Mesothelial cell of epicardium (in vitro differentiated cells): ENCODE measurements at regions not wholly inside any gene's neighbourhood (a gene's known extent, or its start where the extent isn't known, plus 50 kb on each side); places are given as distances from the start of the nearest gene placed in this dataset.

Experiments used
- DNase-seq, 2 experiments: peaks; one replicate each; pipeline ENCODE4 v3.0.0; 2021; ENCODE audit warnings: low spot score in 2 of 2; ENCODE audit not compliant: unreplicated experiment in 2 of 2
- H3K27ac Mint-ChIP-seq: 2 replicates; pipeline ENCODE4 v1.8.0; 2021; ENCODE audit warnings: mixed read lengths
- H3K27me3 Mint-ChIP-seq: 2 replicates; pipeline ENCODE4 v1.8.0; 2021; ENCODE audit warnings: low read depth, mixed read lengths
- H3K36me3 Mint-ChIP-seq: 2 replicates; pipeline ENCODE4 v1.8.0; 2021; ENCODE audit warnings: mixed read lengths
- H3K4me1 Mint-ChIP-seq: 2 replicates; pipeline ENCODE4 v1.8.0; 2021; ENCODE audit warnings: mixed read lengths
- H3K4me3 Mint-ChIP-seq: 2 replicates; pipeline ENCODE4 v1.8.0; 2021; ENCODE audit warnings: mild to moderate bottlenecking, moderate library complexity, mixed read lengths
- H3K9me3 Mint-ChIP-seq: 2 replicates; pipeline ENCODE4 v1.8.0; 2021; ENCODE audit warnings: mixed read lengths
- TF ChIP-seq, protein P1 (sequence below): fragments of 200-600 bp; sonication (generic); IDR thresholded peaks from one replicate; pipeline ENCODE4 v1.5.0; 2021; ENCODE audit warnings: antibody characterized with exemption; ENCODE audit not compliant: unreplicated experiment

DNA sequence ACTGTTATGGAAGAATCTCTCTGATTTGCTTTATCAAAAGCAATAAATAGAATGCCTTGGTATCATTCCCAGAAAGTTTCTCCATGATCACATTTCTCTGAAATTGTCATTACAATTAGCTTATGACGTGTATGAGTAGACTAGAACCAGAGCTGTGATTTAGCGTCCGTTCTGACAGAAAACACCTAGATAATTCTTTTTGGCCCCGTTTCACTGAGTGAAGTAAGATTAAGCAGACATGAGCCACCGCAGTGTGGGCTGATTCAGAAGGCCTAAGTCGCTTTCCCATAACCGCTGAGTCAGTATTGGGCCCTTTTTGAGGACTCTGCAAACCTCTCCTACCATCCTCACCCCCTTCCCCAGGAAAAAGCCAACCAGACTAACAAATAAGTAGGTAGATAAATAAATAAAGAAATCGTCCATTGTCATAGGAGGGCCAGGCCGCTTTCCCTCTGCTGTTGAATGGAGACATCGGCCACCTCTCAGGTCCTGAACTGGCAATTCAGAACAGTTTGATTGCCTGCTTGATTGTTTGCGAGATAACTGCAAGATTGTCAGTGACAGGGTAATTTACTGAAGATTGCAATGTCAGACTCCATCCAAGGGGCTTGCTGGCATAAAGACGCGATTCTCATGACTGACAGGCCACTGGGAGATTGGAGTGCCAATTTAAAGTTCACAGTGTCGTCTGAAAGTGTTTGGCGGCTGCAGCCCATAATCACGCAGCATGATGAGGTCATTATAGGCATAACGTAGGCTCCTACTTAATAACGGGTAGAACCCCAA lies 105.0 kb upstream of the WWC1 start:
- Mint-ChIP-seq H3K9me3 (no peaks in the 10 kb centered on the region), H3K4me1 (peaks cover 10% of the 10 kb centered on the region), H3K36me3 (no peaks in the 10 kb centered on the region), H3K4me3 (no peak overlapping the region), H3K27ac (no peak overlapping the region), H3K27me3 (no peaks in the 10 kb centered on the region)
- TF ChIP-seq, protein P1, sequence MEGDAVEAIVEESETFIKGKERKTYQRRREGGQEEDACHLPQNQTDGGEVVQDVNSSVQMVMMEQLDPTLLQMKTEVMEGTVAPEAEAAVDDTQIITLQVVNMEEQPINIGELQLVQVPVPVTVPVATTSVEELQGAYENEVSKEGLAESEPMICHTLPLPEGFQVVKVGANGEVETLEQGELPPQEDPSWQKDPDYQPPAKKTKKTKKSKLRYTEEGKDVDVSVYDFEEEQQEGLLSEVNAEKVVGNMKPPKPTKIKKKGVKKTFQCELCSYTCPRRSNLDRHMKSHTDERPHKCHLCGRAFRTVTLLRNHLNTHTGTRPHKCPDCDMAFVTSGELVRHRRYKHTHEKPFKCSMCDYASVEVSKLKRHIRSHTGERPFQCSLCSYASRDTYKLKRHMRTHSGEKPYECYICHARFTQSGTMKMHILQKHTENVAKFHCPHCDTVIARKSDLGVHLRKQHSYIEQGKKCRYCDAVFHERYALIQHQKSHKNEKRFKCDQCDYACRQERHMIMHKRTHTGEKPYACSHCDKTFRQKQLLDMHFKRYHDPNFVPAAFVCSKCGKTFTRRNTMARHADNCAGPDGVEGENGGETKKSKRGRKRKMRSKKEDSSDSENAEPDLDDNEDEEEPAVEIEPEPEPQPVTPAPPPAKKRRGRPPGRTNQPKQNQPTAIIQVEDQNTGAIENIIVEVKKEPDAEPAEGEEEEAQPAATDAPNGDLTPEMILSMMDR = no peak
- DNase-seq = no peak

DNA sequence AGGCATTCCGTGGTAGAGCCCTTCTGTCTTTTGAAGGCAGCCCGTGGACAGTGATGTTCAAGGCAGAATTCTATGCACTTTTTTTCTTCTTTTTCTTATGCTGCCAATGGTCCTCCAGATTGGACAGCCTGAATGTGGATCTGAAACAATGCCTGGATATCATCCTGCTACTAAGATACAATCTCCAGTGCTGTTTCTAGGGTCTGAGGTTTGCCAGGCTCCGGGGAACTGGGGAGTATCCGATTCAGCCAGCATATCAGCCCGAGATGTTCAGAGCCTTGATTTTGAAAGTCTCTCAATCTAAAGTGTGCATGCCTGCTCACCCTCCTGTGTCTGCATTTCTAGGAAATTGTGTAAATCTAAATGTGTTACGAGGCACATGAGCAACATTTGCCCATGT lies 103.8 kb upstream of the WWC1 start:
- peaks cover 14% of the 10 kb centered on the region for H3K4me1 Mint-ChIP-seq
- H3K9me3 Mint-ChIP-seq = no peaks in the 10 kb centered on the region
- H3K27me3 Mint-ChIP-seq = no peaks in the 10 kb centered on the region
- H3K4me3 Mint-ChIP-seq = no peak overlapping the region
- H3K36me3 Mint-ChIP-seq = no peaks in the 10 kb centered on the region
- TF ChIP-seq, protein P1 = no peak
- DNase-seq = no peak
- no peak overlapping the region for H3K27ac Mint-ChIP-seq

DNA sequence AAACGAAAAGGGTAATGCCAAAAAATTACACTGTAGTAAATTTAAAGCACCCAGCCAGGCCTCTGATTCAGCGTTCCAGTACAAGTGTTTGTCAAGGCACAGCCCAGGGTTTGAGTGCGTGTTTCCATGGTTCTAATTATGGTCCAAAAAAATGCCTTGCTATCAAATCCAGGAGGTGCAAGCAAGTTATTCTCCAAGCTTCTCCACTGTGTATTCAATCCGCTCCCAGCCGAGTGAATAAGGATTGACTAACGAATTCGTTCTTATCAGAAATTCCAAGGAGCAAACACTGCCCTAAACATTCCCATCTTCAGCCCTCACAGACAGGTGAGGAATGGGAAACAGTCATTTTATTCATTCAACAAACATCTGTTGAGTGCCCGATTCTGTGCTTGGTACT lies 103.3 kb upstream of the WWC1 start:
- H3K36me3 Mint-ChIP-seq = no peaks in the 10 kb centered on the region
- H3K27ac Mint-ChIP-seq = no peak overlapping the region
- H3K27me3 Mint-ChIP-seq = no peaks in the 10 kb centered on the region
- TF ChIP-seq, protein P1 = no peak
- peaks cover 20% of the 10 kb centered on the region for H3K4me1 Mint-ChIP-seq
- H3K4me3 Mint-ChIP-seq = no peak overlapping the region
- DNase-seq = no peak
- H3K9me3 Mint-ChIP-seq = no peaks in the 10 kb centered on the region

DNA sequence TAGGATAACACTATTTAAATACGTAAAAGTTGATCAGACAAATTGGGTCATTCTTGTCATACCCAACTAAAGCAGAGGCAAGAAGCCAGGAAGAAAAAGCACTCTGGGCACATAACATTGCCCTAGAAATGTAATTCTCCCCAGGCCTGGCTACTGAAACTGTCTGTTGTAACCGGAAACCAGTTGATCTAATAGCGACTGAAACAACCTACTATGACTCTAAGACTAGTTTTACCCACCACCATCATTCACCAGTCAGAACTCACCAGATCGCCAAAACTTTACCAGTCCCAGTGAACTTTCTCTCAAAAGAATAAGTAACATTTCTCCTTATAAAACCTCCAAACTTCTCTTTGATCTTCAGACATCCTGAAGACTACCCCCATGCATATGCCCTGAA lies 99.3 kb upstream of the WWC1 start:
- Mint-ChIP-seq H3K4me1 (peaks cover 19% of the 10 kb centered on the region), H3K27ac (no peak overlapping the region), H3K36me3 (no peaks in the 10 kb centered on the region), H3K27me3 (no peaks in the 10 kb centered on the region), H3K4me3 (no peak overlapping the region), H3K9me3 (no peaks in the 10 kb centered on the region)
- DNase-seq = no peak
- TF ChIP-seq, protein P1 = no peak

DNA sequence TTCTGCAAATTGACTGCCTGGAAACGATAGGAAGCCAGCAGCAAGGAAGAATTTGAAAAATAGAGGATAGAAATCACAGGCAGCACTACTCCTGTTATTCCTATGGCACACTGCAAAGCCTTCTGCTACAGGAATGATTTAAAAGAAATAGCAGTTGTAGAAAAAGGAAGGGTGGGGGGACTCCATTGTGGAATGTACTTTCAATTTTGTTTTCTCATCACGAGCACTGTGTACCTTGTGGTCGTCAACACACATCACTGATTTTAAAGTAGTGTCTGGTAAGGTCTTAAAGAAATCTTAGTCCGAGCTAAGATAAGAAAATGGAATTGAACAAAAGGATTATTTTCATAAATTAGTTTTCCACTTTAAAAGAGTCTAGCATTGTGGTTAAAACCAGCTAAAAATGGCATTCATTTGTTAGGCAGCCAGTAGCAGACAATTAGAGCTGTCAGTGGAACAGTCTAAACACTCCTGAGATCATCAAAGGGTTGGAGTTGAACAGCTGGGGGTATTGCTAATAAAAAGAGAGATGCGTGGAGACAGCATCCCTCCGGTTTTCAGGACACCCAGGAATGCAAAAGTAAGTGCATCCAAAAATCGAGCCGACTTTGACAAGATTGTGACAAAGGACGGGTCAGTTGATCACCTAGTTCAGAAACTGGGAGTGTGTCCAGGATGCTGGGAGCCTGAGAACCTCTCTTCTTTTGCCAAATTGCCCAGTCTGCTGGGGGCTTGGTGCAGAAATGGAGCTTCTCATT lies 97.8 kb upstream of the WWC1 start:
- no peak overlapping the region for H3K27ac Mint-ChIP-seq
- no peaks in the 10 kb centered on the region for H3K27me3 Mint-ChIP-seq
- no peak overlapping the region for H3K4me3 Mint-ChIP-seq
- TF ChIP-seq, protein P1 = no peak
- no peaks in the 10 kb centered on the region for H3K36me3 Mint-ChIP-seq
- peaks cover 16% of the 10 kb centered on the region for H3K4me1 Mint-ChIP-seq
- H3K9me3 Mint-ChIP-seq = no peaks in the 10 kb centered on the region
- no peak for DNase-seq
